ENCODE measurements at regions not wholly inside any gene's neighbourhood (a gene's known extent, or its start where the extent isn't known, plus 50 kb on each side); places are given as distances from the start of the nearest gene placed in this dataset.

GRCh38 chr18:10015941-10016819, 102.4 kb downstream of the VAPA start:
- Histone ChIP-seq H3K27me3 (ENCODE audit: insufficient read depth, low read length) (no peaks in the 10 kb centered on the region), H3K27ac (ENCODE audit: low read depth, low read length) (peak overlapping the region; percentile 65), H3K4me1 (ENCODE audit: insufficient read depth, low read length) (peaks cover 33% of the 10 kb centered on the region), H3K9me3 (ENCODE audit: low read depth, low read length) (no peaks in the 10 kb centered on the region), H4K20me1 (ENCODE audit: insufficient read depth, low read length) (no peaks in the 10 kb centered on the region), H3K79me2 (ENCODE audit: insufficient read depth, low read length) (no peaks in the 10 kb centered on the region), H3K4me3 (ENCODE audit: insufficient read depth, low read length) (no peak overlapping the region), H2AFZ (ENCODE audit: low read length) (no peak overlapping the region), H3K4me2 (ENCODE audit: insufficient read depth, low read length) (peak overlapping the region; percentile 22), H3K36me3 (ENCODE audit: insufficient read depth, low read length) (no peaks in the 10 kb centered on the region)
- peak; percentile 53 for TF ChIP-seq CTCF (IDR thresholded peaks at IDR 0.05; ENCODE audit: extremely low read depth, low read depth, low read length)
- DNase-seq (ENCODE audit: insufficient read length, low spot score, missing footprints), result peak; percentile 94

- H3K4me2 ChIP-seq (ENCODE audit: insufficient read depth, low read length), result no peak overlapping the region
- H2AFZ ChIP-seq (ENCODE audit: low read length), result no peak overlapping the region
- H4K20me1 ChIP-seq (ENCODE audit: insufficient read depth, low read length), result no peaks in the 10 kb centered on the region
- H3K27me3 ChIP-seq (ENCODE audit: insufficient read depth, low read length), result no peaks in the 10 kb centered on the region
- TF ChIP-seq CTCF (IDR thresholded peaks at IDR 0.05; ENCODE audit: extremely low read depth, low read depth, low read length), result no peak
- H3K27ac ChIP-seq (ENCODE audit: low read depth, low read length), result peak overlapping the region; percentile 58
- DNase-seq (ENCODE audit: insufficient read length, low spot score, missing footprints), result no peak
- no peaks in the 10 kb centered on the region for H3K9me3 ChIP-seq (ENCODE audit: low read depth, low read length)
- no peaks in the 10 kb centered on the region for H3K36me3 ChIP-seq (ENCODE audit: insufficient read depth, low read length)
- H3K4me3 ChIP-seq (ENCODE audit: insufficient read depth, low read length), result no peak overlapping the region
- H3K79me2 ChIP-seq (ENCODE audit: insufficient read depth, low read length), result no peaks in the 10 kb centered on the region
- H3K4me1 ChIP-seq (ENCODE audit: insufficient read depth, low read length), result peaks cover 26% of the 10 kb centered on the region
Measured at GRCh38 chr18:10017043-10017442, 103.2 kb downstream of the VAPA start.

- Histone ChIP-seq H3K79me2 (ENCODE audit: insufficient read depth, low read length) (no peaks in the 10 kb centered on the region), H4K20me1 (ENCODE audit: insufficient read depth, low read length) (no peaks in the 10 kb centered on the region), H2AFZ (ENCODE audit: low read length) (no peak overlapping the region), H3K9me3 (ENCODE audit: low read depth, low read length) (no peaks in the 10 kb centered on the region), H3K4me1 (ENCODE audit: insufficient read depth, low read length) (peaks cover 26% of the 10 kb centered on the region), H3K4me2 (ENCODE audit: insufficient read depth, low read length) (no peak overlapping the region), H3K4me3 (ENCODE audit: insufficient read depth, low read length) (no peak overlapping the region), H3K27ac (ENCODE audit: low read depth, low read length) (no peak overlapping the region), H3K36me3 (ENCODE audit: insufficient read depth, low read length) (no peaks in the 10 kb centered on the region), H3K27me3 (ENCODE audit: insufficient read depth, low read length) (no peaks in the 10 kb centered on the region)
- DNase-seq (ENCODE audit: insufficient read length, low spot score, missing footprints), result no peak
- no peak for TF ChIP-seq CTCF (IDR thresholded peaks at IDR 0.05; ENCODE audit: extremely low read depth, low read depth, low read length)
Measured at GRCh38 chr18:10018289-10018688, 104.5 kb downstream of the VAPA start.

GRCh38 chr18:10020171-10020570, 106.4 kb downstream of the VAPA start:
- no peaks in the 10 kb centered on the region for H4K20me1 ChIP-seq (ENCODE audit: insufficient read depth, low read length)
- H3K27ac ChIP-seq (ENCODE audit: low read depth, low read length), result no peak overlapping the region
- no peak overlapping the region for H2AFZ ChIP-seq (ENCODE audit: low read length)
- no peak for DNase-seq (ENCODE audit: insufficient read length, low spot score, missing footprints)
- H3K27me3 ChIP-seq (ENCODE audit: insufficient read depth, low read length), result no peaks in the 10 kb centered on the region
- H3K9me3 ChIP-seq (ENCODE audit: low read depth, low read length), result no peaks in the 10 kb centered on the region
- no peak overlapping the region for H3K4me3 ChIP-seq (ENCODE audit: insufficient read depth, low read length)
- H3K36me3 ChIP-seq (ENCODE audit: insufficient read depth, low read length), result no peaks in the 10 kb centered on the region
- peaks cover 18% of the 10 kb centered on the region for H3K4me1 ChIP-seq (ENCODE audit: insufficient read depth, low read length)
- H3K4me2 ChIP-seq (ENCODE audit: insufficient read depth, low read length), result no peak overlapping the region
- no peak for TF ChIP-seq CTCF (IDR thresholded peaks at IDR 0.05; ENCODE audit: extremely low read depth, low read depth, low read length)
- no peaks in the 10 kb centered on the region for H3K79me2 ChIP-seq (ENCODE audit: insufficient read depth, low read length)

Measured in osteoblast (primary cell).